Stimulated activated CD4-positive, alpha-beta T cell treated with anti-CD3 and anti-CD28 coated beads, Interleukin-4, amount 100 ng/mL, for 24 hours (primary cell): ENCODE measurements at regions not wholly inside any gene's neighbourhood (a gene's known extent, or its start where the extent isn't known, plus 50 kb on each side); places are given as distances from the start of the nearest gene placed in this dataset.
"Not testable (repeated sequence)": the region's sequence is repeated elsewhere in the genome, so short reads cannot be mapped to it uniquely, and the experiment has no call there.

Experiments
- DNase-seq: peaks from one replicate; pipeline ENCODE4 v3.0.0-alpha.2; 2020

- DNase-seq: no peak
Measured at GRCh38 chr6:86030875-86031274, 388.2 kb upstream of the SYNCRIP start.

GRCh38 chr6:86028776-86029175 is 386.1 kb upstream of the SYNCRIP start:
- no peak for DNase-seq

GRCh38 chr6:86026890-86027289 is 384.2 kb upstream of the SYNCRIP start:
- DNase-seq: not testable (repeated sequence)

GRCh38 chr6:86017236-86017635 is 374.6 kb upstream of the SYNCRIP start:
- no peak for DNase-seq

GRCh38 chr6:86016567-86016966 is 373.9 kb upstream of the SYNCRIP start:
- DNase-seq: no peak

- no peak for DNase-seq
Measured at GRCh38 chr6:86016077-86016476, 373.4 kb upstream of the SYNCRIP start.

- DNase-seq: not testable (repeated sequence)
Measured at GRCh38 chr6:86012991-86013390, 370.3 kb upstream of the SYNCRIP start.

GRCh38 chr6:86010915-86011786 is 368.5 kb upstream of the SYNCRIP start:
- DNase-seq: no peak

- DNase-seq: no peak
Measured at GRCh38 chr6:85997206-85997605, 354.5 kb upstream of the SYNCRIP start.

GRCh38 chr6:85996034-85996375 is 353.3 kb upstream of the SYNCRIP start:
- DNase-seq: no peak

- no peak for DNase-seq
Measured at GRCh38 chr6:85995339-85996033, 352.8 kb upstream of the SYNCRIP start.

GRCh38 chr6:85986681-85987080 is 344.0 kb upstream of the SYNCRIP start:
- no peak for DNase-seq

- DNase-seq: no peak
Measured at GRCh38 chr6:85983032-85983659, 340.5 kb upstream of the SYNCRIP start.

- DNase-seq: no peak
Measured at GRCh38 chr6:85977661-85978060, 335.0 kb upstream of the SYNCRIP start.

- no peak for DNase-seq
Measured at GRCh38 chr6:85975957-85976356, 333.3 kb upstream of the SYNCRIP start.

GRCh38 chr6:85971238-85971637 is 328.6 kb upstream of the SYNCRIP start:
- DNase-seq: no peak

- DNase-seq: no peak
Measured at GRCh38 chr6:85966828-85967227, 324.1 kb upstream of the SYNCRIP start.

- no peak for DNase-seq
Measured at GRCh38 chr6:85961746-85962145, 319.1 kb upstream of the SYNCRIP start.

GRCh38 chr6:85961125-85961524 is 318.4 kb upstream of the SYNCRIP start:
- no peak for DNase-seq

- no peak for DNase-seq
Measured at GRCh38 chr6:85948481-85948880, 305.8 kb upstream of the SYNCRIP start.

- DNase-seq: no peak
Measured at GRCh38 chr6:85945459-85946185, 302.9 kb upstream of the SYNCRIP start.

GRCh38 chr6:85944776-85945175 is 302.1 kb upstream of the SYNCRIP start:
- no peak for DNase-seq

GRCh38 chr6:85942844-85943243 is 300.2 kb upstream of the SYNCRIP start:
- no peak for DNase-seq
